ENCODE measurements at regions not wholly inside any gene's neighbourhood (a gene's known extent, or its start where the extent isn't known, plus 50 kb on each side); places are given as distances from the start of the nearest gene placed in this dataset.

DNA sequence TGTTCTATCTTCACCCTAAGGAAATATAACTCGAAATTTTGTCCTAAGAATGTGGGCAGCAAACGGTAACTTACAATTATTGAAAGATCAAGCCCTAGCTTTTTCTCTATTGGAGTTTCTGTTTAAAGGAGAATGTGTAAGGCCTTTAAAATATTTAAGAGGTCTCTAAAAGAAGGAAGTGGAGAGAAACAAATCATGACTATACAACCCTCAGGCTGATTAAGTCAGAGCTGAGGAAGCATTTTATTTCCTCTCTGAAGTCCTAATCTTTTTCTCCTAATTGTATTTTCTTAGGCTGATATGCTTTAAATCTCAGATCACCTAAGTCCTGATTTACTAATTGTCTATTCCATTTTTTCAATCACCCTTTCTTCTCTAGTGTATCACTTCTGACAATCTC is 1708.8 kb upstream of the C9orf72 start:
- no peak overlapping the region for H3K4me3 ChIP-seq
- no peak overlapping the region for H3K27ac ChIP-seq
- ATAC-seq (no peak), DNase-seq (no peak)
- peaks cover 0 to 9% (median 0%) of the 10 kb centered on the region in 11 donors for H3K9me3 ChIP-seq
- intact Hi-C loops (cut with DNase I) = loop anchor here in 1 of 10 donors (10.0 kb wide), 1 partner anchor 47 kb away; no protein-coding TSS in a partner anchor
- TF ChIP-seq, protein P1, sequence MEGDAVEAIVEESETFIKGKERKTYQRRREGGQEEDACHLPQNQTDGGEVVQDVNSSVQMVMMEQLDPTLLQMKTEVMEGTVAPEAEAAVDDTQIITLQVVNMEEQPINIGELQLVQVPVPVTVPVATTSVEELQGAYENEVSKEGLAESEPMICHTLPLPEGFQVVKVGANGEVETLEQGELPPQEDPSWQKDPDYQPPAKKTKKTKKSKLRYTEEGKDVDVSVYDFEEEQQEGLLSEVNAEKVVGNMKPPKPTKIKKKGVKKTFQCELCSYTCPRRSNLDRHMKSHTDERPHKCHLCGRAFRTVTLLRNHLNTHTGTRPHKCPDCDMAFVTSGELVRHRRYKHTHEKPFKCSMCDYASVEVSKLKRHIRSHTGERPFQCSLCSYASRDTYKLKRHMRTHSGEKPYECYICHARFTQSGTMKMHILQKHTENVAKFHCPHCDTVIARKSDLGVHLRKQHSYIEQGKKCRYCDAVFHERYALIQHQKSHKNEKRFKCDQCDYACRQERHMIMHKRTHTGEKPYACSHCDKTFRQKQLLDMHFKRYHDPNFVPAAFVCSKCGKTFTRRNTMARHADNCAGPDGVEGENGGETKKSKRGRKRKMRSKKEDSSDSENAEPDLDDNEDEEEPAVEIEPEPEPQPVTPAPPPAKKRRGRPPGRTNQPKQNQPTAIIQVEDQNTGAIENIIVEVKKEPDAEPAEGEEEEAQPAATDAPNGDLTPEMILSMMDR (IDR thresholded peaks at IDR 0.05) = no peak
- H3K27me3 ChIP-seq = no peaks in the 10 kb centered on the region
- WGBS, 2 donors = 71 to 76% methylated on average over 2 of the region's 2 CpGs
- no peaks in the 10 kb centered on the region for H3K36me3 ChIP-seq
- H3K4me1 ChIP-seq = no peaks in the 10 kb centered on the region

DNA sequence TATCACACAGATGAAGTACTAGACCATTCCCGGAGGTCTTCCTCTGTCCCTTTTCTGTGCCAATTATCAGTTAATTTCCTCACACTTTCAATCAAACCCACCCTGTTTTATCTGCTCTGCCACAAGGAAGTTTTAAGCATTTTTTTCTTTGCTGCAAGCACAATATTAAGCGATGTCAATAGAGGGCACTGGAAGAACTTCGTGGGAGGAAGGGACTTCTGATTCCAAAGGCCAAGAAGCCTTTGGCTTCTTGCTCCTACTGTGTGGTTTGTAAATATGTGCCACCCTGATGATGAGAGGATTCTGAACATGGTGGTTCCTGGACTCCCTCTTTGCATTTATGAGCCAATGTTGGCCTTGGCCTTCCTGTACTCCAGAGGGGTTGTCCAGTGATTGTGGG is 1712.5 kb upstream of the C9orf72 start:
- 26 to 32% methylated on average over 3 of the region's 3 CpGs for WGBS, 2 donors
- no peak overlapping the region for H3K27ac ChIP-seq
- no peak overlapping the region for H3K4me3 ChIP-seq
- H3K4me1 ChIP-seq = no peaks in the 10 kb centered on the region
- intact Hi-C loops (cut with DNase I) = loop anchor here in 1 of 10 donors (10.0 kb wide), 1 partner anchor 51 kb away; no protein-coding TSS in a partner anchor
- ATAC-seq (no peak), DNase-seq (no peak)
- TF ChIP-seq, protein P1 (IDR thresholded peaks at IDR 0.05) = no peak
- no peaks in the 10 kb centered on the region for H3K27me3 ChIP-seq
- H3K36me3 ChIP-seq = no peaks in the 10 kb centered on the region
- no peaks in the 10 kb centered on the region for H3K9me3 ChIP-seq

DNA sequence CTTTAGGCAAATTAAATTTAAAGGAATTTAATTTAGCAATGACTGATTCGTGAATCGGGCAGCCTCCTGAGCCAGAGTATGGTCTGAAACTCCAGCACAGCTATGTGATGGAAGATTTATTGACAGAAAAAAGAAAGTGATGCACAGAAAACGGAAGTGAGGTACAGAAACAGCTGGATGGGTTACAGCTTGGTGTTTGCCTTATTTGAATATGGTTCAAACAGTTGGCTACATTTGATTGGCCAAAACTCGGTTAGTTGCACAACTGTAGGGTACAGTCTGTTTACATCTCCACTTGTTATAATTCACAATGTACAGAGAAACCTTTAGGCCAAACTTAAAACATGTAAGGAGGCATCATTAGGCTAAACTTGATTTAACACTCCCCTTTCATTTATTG is 1716.1 kb upstream of the C9orf72 start:
- H3K4me1 ChIP-seq = no peaks in the 10 kb centered on the region
- intact Hi-C loops (cut with DNase I) = loop anchor here in 1 of 10 donors (10.0 kb wide), 1 partner anchor 55 kb away; no protein-coding TSS in a partner anchor
- H3K36me3 ChIP-seq = no peaks in the 10 kb centered on the region
- no peaks in the 10 kb centered on the region for H3K27me3 ChIP-seq
- ATAC-seq (no peak), DNase-seq (no peak)
- TF ChIP-seq, protein P1 (IDR thresholded peaks at IDR 0.05) = no peak
- H3K9me3 ChIP-seq = peaks cover 0 to 19% (median 5%) of the 10 kb centered on the region in 11 donors
- H3K4me3 ChIP-seq = no peak overlapping the region
- H3K27ac ChIP-seq = no peak overlapping the region
- 62 to 71% methylated on average over 4 of the region's 4 CpGs for WGBS, 2 donors

DNA sequence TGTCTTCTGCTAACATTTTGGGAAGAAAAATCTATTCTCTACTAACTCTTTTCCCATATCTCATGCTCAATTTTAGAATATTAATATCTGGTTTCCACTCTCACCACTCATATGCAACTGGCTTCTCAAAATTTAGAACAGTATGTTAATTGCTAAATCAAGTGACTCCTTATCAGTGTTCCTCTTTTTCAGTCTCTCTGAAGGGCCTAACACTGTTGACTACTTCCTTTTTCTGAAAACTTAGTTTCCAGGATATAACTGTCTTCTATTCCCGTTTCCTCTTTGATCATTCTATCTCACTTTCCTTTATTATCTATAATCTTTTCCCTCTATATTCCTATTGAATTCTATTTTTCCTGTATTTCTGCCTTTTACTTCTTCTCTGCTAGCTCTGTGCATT is 1717.2 kb upstream of the C9orf72 start:
- intact Hi-C loops (cut with DNase I) = no loop called here
- WGBS, 2 donors = 54 to 65% methylated on average over 1 of the region's 1 CpG
- no peak for ATAC-seq
- peaks cover 0 to 30% (median 10%) of the 10 kb centered on the region in 11 donors for H3K9me3 ChIP-seq
- TF ChIP-seq, protein P1 (IDR thresholded peaks at IDR 0.05) = no peak
- no peak overlapping the region for H3K27ac ChIP-seq
- H3K36me3 ChIP-seq = no peaks in the 10 kb centered on the region
- H3K27me3 ChIP-seq = no peaks in the 10 kb centered on the region
- H3K4me1 ChIP-seq = no peaks in the 10 kb centered on the region
- H3K4me3 ChIP-seq = no peak overlapping the region
- DNase-seq = no peak
